ENCODE measurements at regions not wholly inside any gene's neighbourhood (a gene's known extent, or its start where the extent isn't known, plus 50 kb on each side); places are given as distances from the start of the nearest gene placed in this dataset.
"Not testable (repeated sequence)": the region's sequence is repeated elsewhere in the genome, so short reads cannot be mapped to it uniquely, and the experiment has no call there.

DNA sequence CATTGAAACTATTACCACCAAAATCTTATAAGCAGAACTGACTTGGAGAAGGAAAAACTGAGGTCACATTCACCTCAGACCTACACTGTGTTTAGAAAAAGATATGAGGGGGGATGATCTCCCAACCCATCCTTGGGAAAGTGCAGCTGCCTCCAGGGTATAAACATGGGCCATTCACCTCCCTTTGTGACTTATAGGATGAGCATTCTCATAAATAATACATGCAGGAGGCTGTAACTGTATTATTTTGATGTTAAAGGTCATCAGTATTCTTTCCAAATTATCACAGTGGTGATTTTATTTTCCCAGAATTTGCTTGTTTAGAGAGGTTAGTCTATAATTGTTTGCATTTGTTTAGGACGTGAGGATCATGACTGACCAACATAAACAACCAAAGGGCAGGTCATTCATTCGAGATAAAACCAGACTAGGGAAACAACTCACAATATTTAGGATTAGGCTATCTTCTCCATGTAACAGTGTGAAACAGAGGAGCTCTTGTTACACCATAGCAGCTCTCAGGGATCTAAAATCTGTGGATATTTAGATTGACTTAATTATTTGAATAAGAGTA lies 109.2 kb upstream of the NR5A2 start:
- in situ Hi-C loops (cut with HindIII; ENCODE audit: low sequenced_read_pairs): no loop called here
- no peak overlapping the region for H3K4me3 ChIP-seq (ENCODE audit: low read depth, low read length)
- TF ChIP-seq, protein P1, sequence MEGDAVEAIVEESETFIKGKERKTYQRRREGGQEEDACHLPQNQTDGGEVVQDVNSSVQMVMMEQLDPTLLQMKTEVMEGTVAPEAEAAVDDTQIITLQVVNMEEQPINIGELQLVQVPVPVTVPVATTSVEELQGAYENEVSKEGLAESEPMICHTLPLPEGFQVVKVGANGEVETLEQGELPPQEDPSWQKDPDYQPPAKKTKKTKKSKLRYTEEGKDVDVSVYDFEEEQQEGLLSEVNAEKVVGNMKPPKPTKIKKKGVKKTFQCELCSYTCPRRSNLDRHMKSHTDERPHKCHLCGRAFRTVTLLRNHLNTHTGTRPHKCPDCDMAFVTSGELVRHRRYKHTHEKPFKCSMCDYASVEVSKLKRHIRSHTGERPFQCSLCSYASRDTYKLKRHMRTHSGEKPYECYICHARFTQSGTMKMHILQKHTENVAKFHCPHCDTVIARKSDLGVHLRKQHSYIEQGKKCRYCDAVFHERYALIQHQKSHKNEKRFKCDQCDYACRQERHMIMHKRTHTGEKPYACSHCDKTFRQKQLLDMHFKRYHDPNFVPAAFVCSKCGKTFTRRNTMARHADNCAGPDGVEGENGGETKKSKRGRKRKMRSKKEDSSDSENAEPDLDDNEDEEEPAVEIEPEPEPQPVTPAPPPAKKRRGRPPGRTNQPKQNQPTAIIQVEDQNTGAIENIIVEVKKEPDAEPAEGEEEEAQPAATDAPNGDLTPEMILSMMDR (IDR thresholded peaks at IDR 0.05; ENCODE audit: low read depth, low read length): no peak
- DNase-seq (ENCODE audit: low read depth, low spot score): no peak

DNA sequence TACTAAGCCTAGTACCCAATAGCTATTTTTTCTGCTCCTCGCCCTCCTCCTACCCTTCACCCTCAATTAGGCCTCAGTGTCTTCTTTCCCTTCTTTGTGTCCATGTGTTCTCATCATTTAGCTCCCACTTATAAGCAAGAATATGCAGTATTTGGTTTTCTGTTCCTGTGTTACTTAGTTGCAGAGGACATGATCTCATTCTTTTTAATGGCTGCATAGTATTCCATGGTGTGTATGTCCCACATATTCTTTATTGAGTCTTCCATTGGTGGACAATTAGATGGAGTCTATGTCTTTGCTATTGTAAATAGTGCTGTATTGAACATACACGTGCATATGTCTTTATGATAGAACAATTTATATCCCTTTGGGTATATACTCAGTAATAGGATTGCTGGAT lies 106.9 kb upstream of the NR5A2 start:
- no peak for DNase-seq (ENCODE audit: low read depth, low spot score)
- in situ Hi-C loops (cut with HindIII; ENCODE audit: low sequenced_read_pairs): no loop called here
- TF ChIP-seq, protein P1 (IDR thresholded peaks at IDR 0.05; ENCODE audit: low read depth, low read length): no peak

DNA sequence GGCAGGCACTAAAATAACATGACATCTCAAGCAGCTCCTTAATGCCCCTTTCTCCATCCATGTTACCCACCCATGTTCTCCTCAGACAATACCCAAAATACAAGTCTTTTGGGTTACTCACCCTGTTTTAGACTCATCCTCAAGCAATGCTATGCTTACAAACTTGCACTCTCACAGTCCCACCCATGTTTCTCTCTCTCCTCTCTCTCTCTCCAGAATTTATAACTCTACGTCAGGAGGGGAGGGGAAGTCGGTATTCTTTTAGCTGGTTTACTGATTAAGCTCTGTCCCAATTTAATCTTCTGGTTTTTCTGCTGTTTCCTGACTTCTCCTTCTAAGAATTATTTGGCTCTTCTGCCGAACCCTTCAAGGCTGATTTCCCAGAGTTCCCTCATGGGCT lies 98.0 kb upstream of the NR5A2 start:
- no peak for DNase-seq (ENCODE audit: low read depth, low spot score)
- in situ Hi-C loops (cut with HindIII; ENCODE audit: low sequenced_read_pairs): no loop called here

More for the DNA sequence above, 106.9 kb upstream of the NR5A2 start:
- no peak overlapping the region for H3K4me3 ChIP-seq (ENCODE audit: low read depth, low read length)

DNA sequence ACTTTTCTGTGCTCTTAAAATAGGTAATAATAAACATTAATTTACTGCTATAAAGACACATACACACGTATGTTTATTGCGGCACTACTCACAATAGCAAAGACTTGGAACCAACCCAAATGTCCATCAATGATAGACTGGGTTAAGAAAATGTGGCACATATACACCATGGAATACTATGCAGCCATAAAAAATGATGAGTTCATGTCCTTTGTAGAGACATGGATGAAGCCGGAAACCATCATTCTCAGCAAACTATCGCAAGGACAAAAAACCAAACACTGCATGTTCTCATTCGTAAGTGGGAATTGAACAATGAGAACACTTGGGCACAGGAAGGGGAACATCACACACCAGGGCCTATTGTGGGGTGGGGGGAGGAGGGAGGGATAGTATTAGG lies 97.4 kb upstream of the NR5A2 start:
- DNase-seq (ENCODE audit: low read depth, low spot score); H3K4me3 ChIP-seq (ENCODE audit: low read depth, low read length); in situ Hi-C loops (cut with HindIII; ENCODE audit: low sequenced_read_pairs): not testable (repeated sequence)

More for the DNA sequence above, 98.0 kb upstream of the NR5A2 start:
- TF ChIP-seq, protein P1 (IDR thresholded peaks at IDR 0.05; ENCODE audit: low read depth, low read length): no peak
- no peak overlapping the region for H3K4me3 ChIP-seq (ENCODE audit: low read depth, low read length)

DNA sequence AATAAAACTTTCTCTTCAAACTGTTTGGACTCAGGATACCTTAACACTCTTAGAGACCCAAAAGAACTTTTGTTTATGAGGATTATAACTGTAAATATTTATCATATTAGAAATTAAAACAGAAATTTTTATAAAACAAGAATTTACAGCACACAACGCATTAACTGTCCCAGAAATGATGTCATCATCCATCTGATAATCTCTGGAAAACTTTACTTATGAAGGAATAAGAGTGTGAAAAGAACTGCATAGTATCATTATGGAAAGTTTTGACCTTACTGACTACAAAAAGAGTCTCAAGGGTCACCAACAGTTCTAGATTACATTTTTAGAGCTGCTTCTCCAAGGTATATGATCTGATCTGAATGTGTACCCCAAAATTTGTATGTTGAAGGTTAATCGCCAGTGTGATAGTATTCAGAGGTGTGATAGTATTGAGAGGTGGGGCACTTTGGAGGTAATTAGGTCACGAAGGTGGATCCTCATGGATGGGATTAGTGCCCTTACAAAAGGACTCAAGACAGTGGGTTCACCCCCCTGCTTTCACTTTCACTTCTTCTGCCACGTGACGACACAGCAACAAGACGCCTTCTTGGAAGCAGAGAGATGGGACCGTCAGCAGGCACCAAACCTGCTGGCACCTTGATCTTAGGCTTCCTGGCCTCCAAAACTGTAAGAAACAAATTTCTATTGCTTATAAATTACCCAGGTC lies 95.7 kb upstream of the NR5A2 start:
- no peak for DNase-seq (ENCODE audit: low read depth, low spot score)
- H3K4me3 ChIP-seq (ENCODE audit: low read depth, low read length): no peak overlapping the region
- TF ChIP-seq, protein P1 (IDR thresholded peaks at IDR 0.05; ENCODE audit: low read depth, low read length): no peak
- in situ Hi-C loops (cut with HindIII; ENCODE audit: low sequenced_read_pairs): no loop called here

DNA sequence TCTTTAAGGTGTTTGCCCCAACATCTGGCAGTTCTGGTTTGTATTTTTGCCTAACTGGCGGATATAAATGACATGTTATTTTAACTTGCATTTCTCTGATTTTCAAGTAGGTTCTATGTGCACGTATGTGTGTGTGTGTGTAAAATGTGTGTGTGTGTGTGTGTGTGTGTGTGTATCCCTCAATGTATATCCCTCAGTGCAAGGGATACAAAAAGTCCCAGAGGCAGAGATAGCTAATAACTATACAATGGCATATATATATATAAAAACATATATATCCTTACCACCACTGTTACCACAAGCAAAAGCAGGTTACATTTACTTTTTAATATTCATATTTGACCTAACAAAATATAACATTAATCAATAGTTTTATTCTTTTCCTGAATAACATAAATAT lies 95.0 kb upstream of the NR5A2 start:
- in situ Hi-C loops (cut with HindIII; ENCODE audit: low sequenced_read_pairs): no loop called here
- DNase-seq (ENCODE audit: low read depth, low spot score): no peak
- H3K4me3 ChIP-seq (ENCODE audit: low read depth, low read length): no peak overlapping the region
- TF ChIP-seq, protein P1 (IDR thresholded peaks at IDR 0.05; ENCODE audit: low read depth, low read length): no peak

DNA sequence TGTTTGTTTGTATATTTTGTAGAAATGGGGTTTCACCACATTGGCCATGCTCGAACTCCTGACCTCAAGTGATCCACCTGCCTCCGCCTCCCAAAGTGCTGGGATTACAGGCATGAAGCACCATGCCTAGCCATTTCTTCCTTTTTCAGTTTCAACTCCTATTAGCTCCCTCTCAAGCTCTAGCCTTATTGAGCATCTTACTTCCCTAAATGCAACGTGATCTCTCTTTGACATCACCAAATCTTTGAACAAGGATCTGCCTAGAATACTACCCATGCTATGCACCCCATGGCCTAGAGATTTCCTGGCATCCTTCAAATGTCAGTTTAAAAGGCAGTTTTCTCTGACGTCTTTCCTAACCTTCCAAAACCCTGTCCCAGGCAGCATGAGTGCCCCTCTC lies 91.1 kb upstream of the NR5A2 start:
- no peak overlapping the region for H3K4me3 ChIP-seq (ENCODE audit: low read depth, low read length)
- no peak for DNase-seq (ENCODE audit: low read depth, low spot score)
- TF ChIP-seq, protein P1 (IDR thresholded peaks at IDR 0.05; ENCODE audit: low read depth, low read length): no peak
- in situ Hi-C loops (cut with HindIII; ENCODE audit: low sequenced_read_pairs): no loop called here
